OCI-LY7 (cell line): ENCODE measurements at regions not wholly inside any gene's neighbourhood (a gene's known extent, or its start where the extent isn't known, plus 50 kb on each side); places are given as distances from the start of the nearest gene placed in this dataset.

Source experiments
- BruUV-seq: library from RNA; stranded (reverse); fragments of 400-500 nt; replicated peaks from 2 replicates; lab custom pipeline; 2021; lab: Mats Ljungman, UMichigan
- CTCF ChIA-PET: fragments of 300-600 bp; sonication (Branson Sonifier 250); formaldehyde crosslinking; loops from one replicate; lab custom pipeline; 2022; ENCODE audit warnings: antibody characterized with exemption; ENCODE audit not compliant: unreplicated experiment; lab: Charles Lee
- POLR2A ChIA-PET: fragments of 300-600 bp; sonication (Branson Sonifier 250); formaldehyde crosslinking; loops from one replicate; lab custom pipeline; 2022; ENCODE audit warnings: antibody characterized with exemption; lab: Charles Lee
- DNase-seq: peaks from one replicate; pipeline ENCODE4 v3.0.0-alpha.2; 2015; ENCODE audit warnings: low spot score
- H2AFZ ChIP-seq: fragments of 200-600 bp; sonication (generic), shearing (Covaris generic); 2 replicates; pipeline ENCODE4 v1.6.1; 2014; ENCODE audit warnings: mild to moderate bottlenecking, antibody characterized with exemption, low read length, moderate library complexity
- H3K27ac ChIP-seq: fragments of 200-600 bp; sonication (generic); 2 replicates; pipeline ENCODE4 v1.5.1; 2014; ENCODE audit warnings: mixed run types, low read depth, mild to moderate bottlenecking, moderate library complexity, low read length, inconsistent platforms; ENCODE audit not compliant: poor library complexity, severe bottlenecking
- H3K36me3 ChIP-seq: fragments of 200-600 bp; sonication (generic); 2 replicates; pipeline ENCODE4 v1.6.1; 2014; ENCODE audit warnings: mild to moderate bottlenecking, antibody characterized with exemption, low read length, moderate library complexity, mixed read lengths; ENCODE audit not compliant: insufficient read depth
- H3K4me1 ChIP-seq: fragments of 200-600 bp; sonication (generic); 2 replicates; pipeline ENCODE4 v1.5.1; 2014; ENCODE audit warnings: mild to moderate bottlenecking, low read length; ENCODE audit not compliant: insufficient read depth, poor library complexity, severe bottlenecking
- H3K4me2 ChIP-seq: fragments of 200-600 bp; sonication (generic); 2 replicates; pipeline ENCODE4 v1.6.1; 2014; ENCODE audit warnings: mild to moderate bottlenecking, low read length
- H3K4me3 ChIP-seq: fragments of 200-600 bp; sonication (generic); 2 replicates; pipeline ENCODE4 v1.5.1; 2014; ENCODE audit warnings: mild to moderate bottlenecking, low read depth, low read length; ENCODE audit not compliant: poor library complexity, severe bottlenecking
- H3K79me2 ChIP-seq: fragments of 200-600 bp; sonication (generic); 2 replicates; pipeline ENCODE4 v1.6.1; 2016; ENCODE audit warnings: low read depth, mild to moderate bottlenecking, low read length, moderate library complexity, mixed read lengths; ENCODE audit not compliant: insufficient read depth
- H3K9me2 ChIP-seq: fragments of 200-600 bp; sonication (generic); 2 replicates; pipeline ENCODE4 v1.6.1; 2016; ENCODE audit warnings: mild to moderate bottlenecking, low read length, mixed read lengths; ENCODE audit not compliant: insufficient read depth
- H3K9me3 ChIP-seq: fragments of 200-600 bp; sonication (generic); 2 replicates; pipeline ENCODE4 v1.6.1; 2014; ENCODE audit warnings: mild to moderate bottlenecking, mixed run types, low read length, mixed read lengths
- H4K20me1 ChIP-seq: fragments of 200-600 bp; sonication (generic); 2 replicates; pipeline ENCODE4 v1.6.1; 2014; ENCODE audit warnings: mild to moderate bottlenecking, antibody characterized with exemption, low read length, moderate library complexity, mixed read lengths; ENCODE audit not compliant: insufficient read depth
- CTCF ChIP-seq: fragments of 200-600 bp; sonication (generic); conservative IDR thresholded peaks from 2 replicates; pipeline ENCODE4 v1.5.1; 2014; ENCODE audit warnings: mild to moderate bottlenecking, antibody characterized with exemption, low read length, moderate library complexity, mixed read lengths
- EZH2phosphoT487 ChIP-seq: fragments of 200-600 bp; sonication (generic); IDR thresholded peaks from 2 replicates; pipeline ENCODE4 v1.6.1; 2018; ENCODE audit warnings: low read depth, borderline replicate concordance, mild to moderate bottlenecking, mixed run types, antibody characterized with exemption, low read length, moderate library complexity, mixed read lengths
- intact Hi-C: fragments of 100-400 bp; cut with micrococcal nuclease; formaldehyde crosslinking; loops from one replicate; pipeline ENCODE4 v1.10.0; 2022; ENCODE audit not compliant: unreplicated experiment

GRCh38 chrX:140360284-140360683 is 144.6 kb downstream of the SOX3 start:
- no peak overlapping the region for H3K4me3 ChIP-seq
- H3K27ac ChIP-seq = no peak overlapping the region
- no peak for DNase-seq
- CTCF ChIA-PET = no interaction called here
- no peaks in the 10 kb centered on the region for H3K9me2 ChIP-seq
- H3K9me3 ChIP-seq = no peaks in the 10 kb centered on the region
- no peaks in the 10 kb centered on the region for H4K20me1 ChIP-seq
- no TSS peak for BruUV-seq
- POLR2A ChIA-PET = no interaction called here
- no peaks in the 10 kb centered on the region for H3K36me3 ChIP-seq
- TF ChIP-seq EZH2phosphoT487 = no peak
- no peak for TF ChIP-seq CTCF
- intact Hi-C loops = no loop called here
- H3K79me2 ChIP-seq = no peaks in the 10 kb centered on the region
- no peaks in the 10 kb centered on the region for H3K4me1 ChIP-seq
- no peak overlapping the region for H2AFZ ChIP-seq
- H3K4me2 ChIP-seq = no peak overlapping the region

- ChIA-PET CTCF (no interaction called here), POLR2A (no interaction called here)
- Histone ChIP-seq H3K4me2 (no peak overlapping the region), H3K79me2 (no peaks in the 10 kb centered on the region), H3K4me3 (no peak overlapping the region), H4K20me1 (no peaks in the 10 kb centered on the region), H2AFZ (no peak overlapping the region), H3K36me3 (no peaks in the 10 kb centered on the region), H3K27ac (no peak overlapping the region), H3K9me2 (no peaks in the 10 kb centered on the region), H3K4me1 (no peaks in the 10 kb centered on the region), H3K9me3 (no peaks in the 10 kb centered on the region)
- no peak for DNase-seq
- intact Hi-C loops = no loop called here
- BruUV-seq = no TSS peak
- TF ChIP-seq EZH2phosphoT487 (no peak), CTCF (no peak)
These were observed 148.9 kb downstream of the SOX3 start for GRCh38 chrX:140355922-140356321.

- DNase-seq = no peak
- ChIA-PET POLR2A (no interaction called here), CTCF (no interaction called here)
- Histone ChIP-seq H3K4me3 (no peak overlapping the region), H4K20me1 (no peaks in the 10 kb centered on the region), H3K79me2 (no peaks in the 10 kb centered on the region), H3K9me2 (no peaks in the 10 kb centered on the region), H3K27ac (no peak overlapping the region), H2AFZ (no peak overlapping the region), H3K36me3 (no peaks in the 10 kb centered on the region), H3K4me2 (no peak overlapping the region), H3K4me1 (no peaks in the 10 kb centered on the region), H3K9me3 (no peaks in the 10 kb centered on the region)
- intact Hi-C loops = no loop called here
- BruUV-seq = no TSS peak
- no peak for TF ChIP-seq CTCF
- TF ChIP-seq EZH2phosphoT487 = no peak
These were observed 149.4 kb downstream of the SOX3 start for GRCh38 chrX:140355429-140355828.
